ENCODE measurements at regions not wholly inside any gene's neighbourhood (a gene's known extent, or its start where the extent isn't known, plus 50 kb on each side); places are given as distances from the start of the nearest gene placed in this dataset.

DNA sequence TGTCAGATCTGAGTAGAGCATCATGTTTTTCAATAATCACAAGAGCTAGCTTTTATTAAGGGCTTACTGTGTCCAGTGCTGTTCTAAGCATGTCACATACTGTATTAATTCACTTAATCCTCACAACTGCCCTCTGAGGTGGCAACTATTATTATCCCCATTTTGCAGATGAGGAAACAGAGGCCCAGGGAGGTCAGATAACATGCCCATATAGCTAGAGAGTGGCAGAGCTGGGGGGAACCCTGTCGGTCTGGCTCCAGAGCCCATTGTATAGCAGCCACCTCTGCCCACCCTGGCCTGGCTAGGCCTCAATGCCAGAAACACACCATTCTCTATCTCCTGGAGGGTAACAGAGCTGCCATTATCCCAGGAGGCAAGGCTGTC, 113.2 kb downstream of the B3GNT2 start:
- TF ChIP-seq CTCF (IDR thresholded peaks at IDR 0.05 in 2 of 3, conservative IDR thresholded peaks at IDR 0.05 in 1 of 3; ENCODE audit: borderline replicate concordance in 1 of 3, insufficient read depth in 1 of 3, low read depth in 2 of 3, low read length in 2 of 3): no peak
- no peak for TF ChIP-seq POLR2AphosphoS5 (IDR thresholded peaks at IDR 0.05; ENCODE audit: low read depth, low read length)
- TF ChIP-seq ZNF274 (IDR thresholded peaks at IDR 0.05; ENCODE audit: low read depth, low read length): no peak

Data from HCT116 (cell line).